GM19438 (cell line): ENCODE measurements at regions not wholly inside any gene's neighbourhood (a gene's known extent, or its start where the extent isn't known, plus 50 kb on each side); places are given as distances from the start of the nearest gene placed in this dataset.

Experiments
- ATAC-seq: cut with Tn5 transposase; IDR thresholded peaks from one replicate; pipeline ENCODE4 v1.9.1; 2021; ENCODE audit warnings: low read depth; ENCODE audit not compliant: unreplicated experiment

- ATAC-seq, result no peak
These were observed 1953.0 kb upstream of the IGFBP7 start for GRCh38 chr4:59063015-59063720.

- no peak for ATAC-seq
These were observed 1958.7 kb upstream of the IGFBP7 start for GRCh38 chr4:59068722-59069418.

GRCh38 chr4:59086410-59086809 is 1976.2 kb upstream of the IGFBP7 start:
- ATAC-seq, result no peak

DNA sequence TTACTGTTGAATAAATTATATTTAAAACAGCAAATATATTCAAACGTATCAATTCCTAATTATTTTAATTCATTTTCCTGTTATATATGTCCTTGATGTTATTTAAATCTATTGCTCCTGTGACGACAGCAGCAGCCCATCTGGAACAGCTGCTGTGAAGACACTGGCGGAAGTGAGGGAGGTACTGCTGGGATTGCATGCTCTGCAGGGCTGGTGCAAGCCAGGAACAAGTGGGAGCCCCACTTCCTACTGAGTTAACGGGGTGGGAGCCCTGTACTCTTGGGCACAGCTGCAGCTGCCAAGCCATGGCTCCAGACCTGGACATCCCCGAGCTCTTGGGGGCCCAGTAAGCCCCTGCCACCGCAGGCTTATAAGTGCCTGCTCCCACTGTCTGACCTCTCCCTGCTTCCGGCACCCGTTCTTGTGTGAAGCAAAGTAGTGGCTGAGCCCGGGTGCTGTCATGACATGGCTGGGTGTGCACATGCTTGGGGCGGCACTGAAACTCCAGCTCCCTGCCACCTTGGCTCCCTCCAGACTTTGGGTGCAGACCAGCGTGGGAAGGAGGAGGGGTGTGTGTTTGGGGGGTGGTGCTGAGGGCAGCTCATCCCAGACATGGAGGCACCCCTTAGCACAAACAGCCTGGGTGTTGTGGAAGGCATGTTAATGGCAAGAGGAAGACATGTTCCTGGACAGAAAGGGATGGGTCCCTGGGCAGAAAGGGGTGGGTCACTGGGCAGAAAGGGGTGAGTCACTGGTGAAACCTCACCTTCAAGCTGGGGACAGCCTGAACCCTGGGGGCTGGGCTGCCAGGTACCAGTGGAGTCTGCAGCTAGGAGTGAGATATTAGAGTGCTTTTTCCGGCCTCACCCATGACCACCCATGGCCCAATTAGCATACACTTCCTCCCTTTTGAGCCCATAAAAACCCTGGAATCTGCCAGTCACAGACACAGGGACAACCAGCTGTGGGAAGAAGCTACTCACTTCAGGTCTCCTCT is 1981.3 kb upstream of the IGFBP7 start:
- no peak for ATAC-seq

DNA sequence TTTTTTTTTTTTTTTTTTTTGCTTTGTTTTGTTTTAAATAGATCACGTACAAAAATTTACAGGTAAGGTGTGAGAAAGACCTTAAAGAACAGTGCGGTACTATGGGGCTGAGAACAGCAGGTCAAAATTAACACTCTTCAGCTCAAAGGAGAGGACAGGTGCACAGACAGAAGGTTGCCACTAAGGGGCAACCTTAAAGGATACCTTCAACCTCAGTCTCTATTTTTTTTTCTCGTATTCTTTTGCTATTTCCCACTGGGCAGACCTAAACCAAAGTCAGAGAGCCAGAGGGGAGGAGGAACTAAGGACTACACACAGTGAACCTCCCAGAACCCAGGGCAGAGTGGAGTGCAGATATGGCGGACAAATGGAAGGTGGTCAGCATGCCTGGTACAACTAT is 1984.3 kb upstream of the IGFBP7 start:
- no peak for ATAC-seq

GRCh38 chr4:59102311-59102710 is 1992.1 kb upstream of the IGFBP7 start:
- no peak for ATAC-seq

DNA sequence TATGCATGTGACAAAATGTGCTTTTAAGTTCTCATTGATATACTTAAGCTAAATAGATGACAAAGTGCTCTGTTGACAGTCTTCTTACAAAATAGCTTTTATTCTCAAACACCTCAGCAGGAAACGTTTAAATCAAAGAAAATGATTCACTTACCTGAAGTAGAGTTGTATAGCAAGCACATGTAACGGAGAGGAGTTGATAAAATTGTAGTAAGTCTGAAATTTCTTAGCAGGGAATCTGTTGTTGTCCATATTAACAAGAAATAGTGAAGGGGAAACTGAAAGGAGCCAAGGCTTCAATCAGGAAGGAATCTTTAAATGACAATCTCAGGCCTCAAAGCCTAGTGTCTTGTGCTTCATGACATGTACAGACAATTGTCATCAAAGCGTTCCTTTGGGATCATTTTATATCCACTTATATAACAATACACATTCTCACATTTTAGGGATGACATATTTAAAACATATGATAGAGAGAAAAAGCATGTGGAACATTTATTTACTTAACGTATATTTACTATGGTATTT is 2010.2 kb upstream of the IGFBP7 start:
- no peak for ATAC-seq

GRCh38 chr4:59122626-59123025 is 2012.4 kb upstream of the IGFBP7 start:
- no peak for ATAC-seq

DNA sequence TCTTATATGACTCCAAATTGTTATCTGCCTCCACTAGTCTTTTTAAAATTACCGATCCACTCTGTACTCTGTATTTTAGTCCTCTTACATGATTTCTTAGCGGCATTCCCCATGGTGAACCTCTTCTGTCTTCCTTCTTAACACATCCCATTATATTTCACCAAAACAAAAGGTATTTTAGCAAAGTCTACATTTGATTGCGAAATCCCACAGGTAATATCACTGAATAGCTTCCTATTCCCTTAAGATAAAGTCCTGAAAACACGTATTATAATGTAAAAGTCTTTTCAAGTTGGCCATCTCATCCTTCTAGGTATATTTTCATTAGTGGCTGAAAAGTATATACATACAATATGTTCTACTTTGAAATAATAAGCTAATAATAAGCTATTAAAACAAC is 2016.0 kb upstream of the IGFBP7 start:
- ATAC-seq, result no peak

DNA sequence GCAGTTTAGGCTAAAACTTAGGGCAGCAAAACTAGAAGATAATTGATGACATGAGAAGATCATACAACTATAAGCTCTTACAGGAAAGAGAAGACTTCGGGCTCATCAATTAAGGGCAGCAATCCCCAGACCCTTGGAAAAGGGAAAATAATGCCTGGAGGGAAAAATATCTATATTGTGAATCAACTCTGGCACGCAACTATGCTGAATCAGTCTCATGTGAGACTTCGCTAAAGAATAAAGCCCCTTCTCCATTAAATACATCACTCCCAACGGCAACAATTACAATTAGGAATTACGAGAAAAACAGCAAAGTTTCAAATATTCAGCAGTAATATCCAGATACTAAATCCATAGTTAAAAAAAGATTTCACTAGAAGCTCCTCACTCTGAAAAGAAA is 2016.8 kb upstream of the IGFBP7 start:
- no peak for ATAC-seq

DNA sequence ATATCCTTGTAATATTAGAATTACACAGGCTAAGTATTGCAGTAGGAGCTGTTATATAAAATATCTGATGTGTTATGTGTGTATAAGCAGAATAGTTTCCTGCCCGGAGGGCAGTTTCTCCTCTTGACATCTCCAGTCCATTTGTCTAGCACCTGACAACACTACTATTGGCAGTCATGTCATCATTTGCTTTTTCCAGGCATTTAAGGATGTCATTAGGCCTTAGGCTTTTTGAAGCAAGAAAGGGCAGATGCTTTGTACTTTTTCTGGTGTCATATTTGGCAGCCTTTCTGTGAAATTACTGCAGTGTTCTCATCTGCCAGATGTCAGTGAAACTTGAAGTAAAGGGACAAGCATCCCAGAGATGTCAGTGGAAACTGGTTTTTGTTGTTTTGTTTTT is 2017.6 kb upstream of the IGFBP7 start:
- ATAC-seq, result no peak

DNA sequence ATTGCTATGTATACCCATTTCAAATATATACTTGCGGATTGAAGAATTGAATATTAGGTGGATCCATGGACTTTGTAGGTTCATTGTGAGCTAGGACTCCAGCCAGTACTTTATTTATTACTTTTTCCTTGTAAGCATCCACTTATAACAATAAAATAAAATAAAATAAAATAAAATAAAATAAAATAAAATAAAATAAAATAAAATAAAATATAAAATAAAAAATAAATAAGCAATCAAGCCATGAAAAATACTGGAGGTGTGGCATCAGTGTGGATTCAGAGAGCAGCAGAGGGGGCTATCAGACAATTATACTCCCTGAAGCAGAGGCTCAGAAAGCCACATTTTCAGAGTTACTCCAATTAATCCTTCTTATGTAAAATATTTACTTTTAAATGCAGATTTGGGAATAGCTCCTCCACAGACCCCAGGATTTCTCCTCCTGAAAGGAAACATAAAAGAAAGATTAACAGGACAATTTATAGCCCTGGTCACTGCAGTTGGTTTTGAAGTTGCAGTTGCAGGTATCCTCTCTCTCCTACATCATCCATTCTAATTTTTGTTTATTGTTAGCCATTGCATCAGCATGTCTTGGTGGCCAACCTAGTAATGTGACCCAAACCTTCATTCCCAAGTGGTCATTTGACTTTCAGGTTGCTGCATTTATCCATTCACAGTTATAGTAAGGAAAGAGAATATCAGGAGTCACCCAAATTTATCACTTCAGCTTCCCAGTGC is 2025.2 kb upstream of the IGFBP7 start:
- ATAC-seq, result no peak

- no peak for ATAC-seq
These were observed 2038.9 kb upstream of the ADGRL3 start for GRCh38 chr4:59161249-59161648.

- ATAC-seq, result no peak
These were observed 2024.5 kb upstream of the ADGRL3 start for GRCh38 chr4:59175617-59176016.

GRCh38 chr4:59179372-59179771 is 2020.8 kb upstream of the ADGRL3 start:
- ATAC-seq, result no peak

DNA sequence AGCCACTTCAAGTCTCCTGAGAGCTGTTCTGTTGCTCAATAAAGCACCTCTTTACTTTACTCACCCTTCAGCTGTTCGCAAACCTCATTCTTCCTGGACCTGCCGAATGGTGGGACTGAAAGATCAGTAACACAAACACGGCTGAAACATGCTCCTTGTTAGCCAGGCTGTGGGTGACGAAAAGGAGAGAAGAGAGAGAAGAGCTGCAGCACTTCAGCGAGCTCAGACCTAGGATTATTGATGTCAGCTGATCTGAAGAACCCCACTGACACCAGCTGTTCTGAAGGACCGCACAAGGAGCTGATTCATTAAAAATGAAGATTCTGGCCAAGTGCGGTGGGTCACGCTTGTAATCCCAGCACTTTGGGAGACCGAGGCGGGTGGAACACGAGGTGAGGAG is 2020.0 kb upstream of the ADGRL3 start:
- no peak for ATAC-seq

DNA sequence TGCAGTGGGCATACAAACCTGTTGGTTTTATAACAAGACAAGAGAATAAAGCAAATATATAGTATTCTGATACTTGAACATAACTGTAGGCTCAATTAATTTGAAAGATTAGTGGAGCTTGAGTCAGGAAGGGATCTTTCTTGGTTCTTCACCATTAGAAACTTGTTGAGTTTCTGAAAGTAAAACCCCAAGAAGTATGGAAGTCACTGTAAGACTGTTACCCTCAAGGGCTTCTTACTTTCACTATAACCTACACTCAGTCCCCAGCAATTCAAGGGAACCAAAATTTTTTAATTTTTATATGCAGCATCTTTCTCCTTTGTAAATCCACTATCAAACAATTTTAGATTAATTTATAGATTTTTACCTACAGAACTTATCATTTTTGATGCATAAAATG is 2019.2 kb upstream of the ADGRL3 start:
- ATAC-seq, result no peak

DNA sequence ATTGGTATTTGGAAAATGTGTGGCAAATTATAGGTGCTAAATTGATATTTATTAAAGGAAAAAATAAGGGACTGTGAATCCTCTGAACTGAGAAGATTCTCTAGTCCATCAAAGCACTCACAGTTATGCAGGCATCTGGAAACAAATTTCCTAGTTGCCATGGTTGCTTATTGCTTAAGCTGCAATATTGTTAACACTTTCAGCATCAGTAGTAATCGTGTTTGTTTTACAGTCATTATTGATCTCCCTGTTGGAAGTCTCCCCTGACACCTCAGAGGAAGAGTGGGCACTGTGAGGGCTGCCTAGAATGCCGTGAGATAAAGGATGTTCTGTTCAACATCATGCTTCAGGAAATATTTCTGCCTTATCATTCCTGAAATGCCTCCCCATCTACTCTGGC is 2004.3 kb upstream of the ADGRL3 start:
- ATAC-seq, result no peak

DNA sequence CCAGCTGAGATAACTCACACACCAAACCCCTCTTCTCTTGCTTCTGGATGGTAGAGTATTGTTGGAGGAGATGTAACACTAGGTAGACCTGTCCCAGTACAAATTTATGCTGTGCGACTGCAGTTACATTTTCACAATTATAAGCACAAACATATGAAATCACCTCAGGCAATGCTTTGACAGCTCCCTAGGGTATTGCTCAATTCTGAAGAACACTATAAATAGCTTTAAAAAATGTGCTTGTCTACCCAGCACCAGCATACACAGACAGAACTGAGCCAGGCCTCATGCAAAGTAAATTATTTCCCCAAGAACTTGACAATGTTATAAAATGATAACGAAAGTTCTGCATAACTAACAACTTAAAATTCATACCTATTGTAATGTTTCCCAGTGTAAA is 1999.1 kb upstream of the ADGRL3 start:
- no peak for ATAC-seq

GRCh38 chr4:59217910-59218631 is 1982.1 kb upstream of the ADGRL3 start:
- no peak for ATAC-seq
